SK-N-SH treated with all-trans-retinoic acid at 6 μM for 48 hours (cell line): ENCODE measurements at regions not wholly inside any gene's neighbourhood (a gene's known extent, or its start where the extent isn't known, plus 50 kb on each side); places are given as distances from the start of the nearest gene placed in this dataset.

Experiments used
- ATAC-seq: fragments of 200-7000 bp; cut with Tn5 transposase; 3 replicates; pipeline ENCODE4 v1.9.1; 2020; ENCODE audit warnings: mild to moderate bottlenecking, moderate library complexity
- ARNTL ChIP-seq: fragments of 450-650 bp; formaldehyde crosslinking; IDR thresholded peaks from 2 replicates; pipeline ENCODE4 v1.5.0; 2020; ENCODE audit warnings: low read depth, mild to moderate bottlenecking, moderate library complexity, borderline replicate concordance
- BACH2 ChIP-seq: fragments of 250-450 bp; sonication (Bioruptor Pico); IDR thresholded peaks from 2 replicates; pipeline ENCODE4 v1.9.0; 2021; ENCODE audit warnings: mild to moderate bottlenecking, borderline replicate concordance
- CREB5 ChIP-seq: fragments of 250-450 bp; sonication (Bioruptor Pico); IDR thresholded peaks from 2 replicates; pipeline ENCODE4 v1.5.1; 2020; ENCODE audit warnings: low read depth, mild to moderate bottlenecking, moderate library complexity
- CSRNP3 ChIP-seq: fragments of 250-450 bp; sonication (Bioruptor Pico); IDR thresholded peaks from 2 replicates; pipeline ENCODE4 v1.5.1; 2021; ENCODE audit warnings: mild to moderate bottlenecking, moderate library complexity
- ESRRG ChIP-seq: fragments of 250-450 bp; sonication (Bioruptor Pico); IDR thresholded peaks from 2 replicates; pipeline ENCODE4 v1.6.1; 2021; ENCODE audit warnings: mild to moderate bottlenecking
- GLIS3 ChIP-seq: fragments of 250-450 bp; sonication (Bioruptor Pico); IDR thresholded peaks from 2 replicates; pipeline ENCODE4 v1.5.0; 2020; ENCODE audit warnings: mild to moderate bottlenecking, moderate library complexity
- ISL1 ChIP-seq: fragments of 250-450 bp; sonication (Bioruptor Pico); IDR thresholded peaks from 2 replicates; pipeline ENCODE4 v2.1.2; 2022; ENCODE audit warnings: mild to moderate bottlenecking, moderate library complexity
- OSR1 ChIP-seq: fragments of 250-450 bp; sonication (Bioruptor Pico); IDR thresholded peaks from 2 replicates; pipeline ENCODE4 v1.8.0; 2022; ENCODE audit warnings: moderate library complexity, mild to moderate bottlenecking, inconsistent platforms
- PATZ1 ChIP-seq: fragments of 250-450 bp; sonication (Bioruptor Pico); IDR thresholded peaks from 2 replicates; pipeline ENCODE4 v1.8.0; 2020; ENCODE audit warnings: mild to moderate bottlenecking, moderate library complexity, borderline replicate concordance
- POU6F1 ChIP-seq: fragments of 250-450 bp; sonication (Bioruptor Pico); IDR thresholded peaks from 2 replicates; pipeline ENCODE4 v1.8.0; 2021; ENCODE audit warnings: low read depth, mild to moderate bottlenecking, moderate library complexity, borderline replicate concordance
- PPARA ChIP-seq: fragments of 250-450 bp; sonication (Bioruptor Pico); IDR thresholded peaks from 2 replicates; pipeline ENCODE4 v1.5.0; 2020; ENCODE audit warnings: mild to moderate bottlenecking, borderline replicate concordance
- RARB ChIP-seq: fragments of 250-450 bp; sonication (Bioruptor Pico); IDR thresholded peaks from 2 replicates; pipeline ENCODE4 v1.8.0; 2021; ENCODE audit warnings: mild to moderate bottlenecking, moderate library complexity
- SNAI2 ChIP-seq: fragments of 250-450 bp; sonication (Bioruptor Pico); IDR thresholded peaks from 2 replicates; pipeline ENCODE4 v1.5.0; 2020; ENCODE audit warnings: mild to moderate bottlenecking, moderate library complexity
- TCF4 ChIP-seq: fragments of 250-450 bp; sonication (Bioruptor Pico); IDR thresholded peaks from 2 replicates; pipeline ENCODE4 v1.8.0; 2021; ENCODE audit warnings: mild to moderate bottlenecking, moderate library complexity, borderline replicate concordance
- TOX ChIP-seq: fragments of 250-450 bp; sonication (Bioruptor Pico); IDR thresholded peaks from 2 replicates; pipeline ENCODE4 v1.8.0; 2021; ENCODE audit warnings: mild to moderate bottlenecking, moderate library complexity, borderline replicate concordance
- TSHZ2 ChIP-seq: fragments of 250-450 bp; sonication (Bioruptor Pico); IDR thresholded peaks from 2 replicates; pipeline ENCODE4 v1.5.0; 2020; ENCODE audit warnings: mild to moderate bottlenecking, moderate library complexity
- ZC3H10 ChIP-seq: fragments of 250-450 bp; sonication (Bioruptor Pico); IDR thresholded peaks from 2 replicates; pipeline ENCODE4 v1.5.1; 2021; ENCODE audit warnings: mild to moderate bottlenecking, moderate library complexity
- ZFP3 ChIP-seq: fragments of 250-450 bp; sonication (Bioruptor Pico); IDR thresholded peaks from 2 replicates; pipeline ENCODE4 v1.5.0; 2020; ENCODE audit warnings: mild to moderate bottlenecking, moderate library complexity
- ZFP30 ChIP-seq: fragments of 450-650 bp; formaldehyde crosslinking; IDR thresholded peaks from 2 replicates; pipeline ENCODE4 v1.5.0; 2022; ENCODE audit warnings: mild to moderate bottlenecking, moderate library complexity
- ZNF565 ChIP-seq: fragments of 450-650 bp; formaldehyde crosslinking; conservative IDR thresholded peaks from 2 replicates; pipeline ENCODE4 v1.5.0; 2020; ENCODE audit warnings: low read depth, mild to moderate bottlenecking, moderate library complexity
- ZNF70 ChIP-seq: fragments of 450-650 bp; formaldehyde crosslinking; IDR thresholded peaks from 2 replicates; pipeline ENCODE4 v1.5.0; 2020; ENCODE audit warnings: mild to moderate bottlenecking, moderate library complexity

- no peak for ATAC-seq
- no peak for TF ChIP-seq TCF4 (CRISPR knock-in tag)
- TF ChIP-seq BACH2: no peak
- no peak for TF ChIP-seq CREB5 (CRISPR knock-in tag)
- no peak for TF ChIP-seq TSHZ2 (CRISPR knock-in tag)
- TF ChIP-seq ZC3H10 (CRISPR knock-in tag): no peak
- no peak for TF ChIP-seq ZFP30
- no peak for TF ChIP-seq CSRNP3 (CRISPR knock-in tag)
- TF ChIP-seq ESRRG: no peak
- TF ChIP-seq RARB: no peak
- TF ChIP-seq ZFP3: no peak
- no peak for TF ChIP-seq ARNTL (CRISPR knock-in tag)
These were observed 133.0 kb upstream of the NALF2 start for GRCh38 chrX:69371159-69371558.

GRCh38 chrX:69369999-69370398 lies 134.1 kb upstream of the NALF2 start:
- TF ChIP-seq TOX (CRISPR knock-in tag): no peak
- TF ChIP-seq OSR1: no peak
- no peak for TF ChIP-seq ESRRG
- TF ChIP-seq RARB: no peak
- no peak for TF ChIP-seq CSRNP3 (CRISPR knock-in tag)
- no peak for TF ChIP-seq SNAI2 (CRISPR knock-in tag)
- TF ChIP-seq ZC3H10 (CRISPR knock-in tag): no peak
- TF ChIP-seq ZNF70 (CRISPR knock-in tag): no peak

GRCh38 chrX:69366183-69366582 lies 137.9 kb upstream of the NALF2 start:
- ATAC-seq: no peak
- no peak for TF ChIP-seq PATZ1 (CRISPR knock-in tag)
- no peak for TF ChIP-seq ARNTL (CRISPR knock-in tag)
- no peak for TF ChIP-seq RARB
- no peak for TF ChIP-seq CSRNP3 (CRISPR knock-in tag)
- TF ChIP-seq TSHZ2 (CRISPR knock-in tag): no peak
- TF ChIP-seq GLIS3 (CRISPR knock-in tag): no peak
- no peak for TF ChIP-seq ZNF565
- TF ChIP-seq ISL1 (CRISPR knock-in tag): no peak
- TF ChIP-seq PPARA (CRISPR knock-in tag): no peak
- TF ChIP-seq ZFP3: no peak
- no peak for TF ChIP-seq CREB5 (CRISPR knock-in tag)
- no peak for TF ChIP-seq ZC3H10 (CRISPR knock-in tag)
- no peak for TF ChIP-seq OSR1
- TF ChIP-seq TOX (CRISPR knock-in tag): no peak
- TF ChIP-seq TCF4 (CRISPR knock-in tag): no peak
- TF ChIP-seq POU6F1 (CRISPR knock-in tag): no peak

More at GRCh38 chrX:69369999-69370398, 134.1 kb upstream of the NALF2 start:
- no peak for ATAC-seq
